SK-N-MC (cell line): ENCODE measurements at regions not wholly inside any gene's neighbourhood (a gene's known extent, or its start where the extent isn't known, plus 50 kb on each side); places are given as distances from the start of the nearest gene placed in this dataset.

Experiments
- EZH2 ChIP-seq: fragments of 200-600 bp; sonication (generic); IDR thresholded peaks from one replicate; pipeline ENCODE4 v1.6.1; 2017; ENCODE audit warnings: antibody characterized with exemption
- POLR2AphosphoS5 ChIP-seq: IDR thresholded peaks from 2 replicates; pipeline ENCODE4 v1.6.1; 2012; ENCODE audit warnings: mild to moderate bottlenecking, low read depth, low read length, borderline replicate concordance

- TF ChIP-seq POLR2AphosphoS5 (no peak), EZH2 (no peak)
These were observed 88.7 kb upstream of the AADACL2 start for GRCh38 chr3:151644986-151645385.
